HG03108 (cell line): ENCODE measurements at regions not wholly inside any gene's neighbourhood (a gene's known extent, or its start where the extent isn't known, plus 50 kb on each side); places are given as distances from the start of the nearest gene placed in this dataset.

Source experiments
- ATAC-seq: cut with Tn5 transposase; IDR thresholded peaks from one replicate; pipeline ENCODE4 v1.9.1; 2021; ENCODE audit warnings: moderate library complexity; ENCODE audit not compliant: unreplicated experiment

GRCh38 chr2:64362562-64363026, 91.4 kb upstream of the LGALSL start:
- ATAC-seq: no peak

GRCh38 chr2:64363140-64363539, 90.8 kb upstream of the LGALSL start:
- no peak for ATAC-seq

GRCh38 chr2:64363848-64364247, 90.1 kb upstream of the LGALSL start:
- no peak for ATAC-seq

GRCh38 chr2:64367444-64368232, 86.3 kb upstream of the LGALSL start:
- no peak for ATAC-seq

- no peak for ATAC-seq
Observed at GRCh38 chr2:64369706-64370105, 84.3 kb upstream of the LGALSL start.

GRCh38 chr2:64371727-64372126, 82.2 kb upstream of the LGALSL start:
- no peak for ATAC-seq

- ATAC-seq: no peak
Observed at GRCh38 chr2:64374686-64375085, 79.3 kb upstream of the LGALSL start.

- no peak for ATAC-seq
Observed at GRCh38 chr2:64376926-64377325, 77.0 kb upstream of the LGALSL start.

- ATAC-seq: no peak
Observed at GRCh38 chr2:64379186-64379585, 74.8 kb upstream of the LGALSL start.

GRCh38 chr2:64380853-64381527, 73.0 kb upstream of the LGALSL start:
- no peak for ATAC-seq

- ATAC-seq: no peak
Observed at GRCh38 chr2:64383016-64383591, 70.9 kb upstream of the LGALSL start.

- ATAC-seq: no peak
Observed at GRCh38 chr2:64383881-64384280, 70.1 kb upstream of the LGALSL start.

GRCh38 chr2:64386676-64387075, 67.3 kb upstream of the LGALSL start:
- no peak for ATAC-seq

GRCh38 chr2:64390586-64390985, 63.4 kb upstream of the LGALSL start:
- no peak for ATAC-seq

GRCh38 chr2:64391424-64391823, 62.5 kb upstream of the LGALSL start:
- ATAC-seq: no peak

- no peak for ATAC-seq
Observed at GRCh38 chr2:64391940-64392339, 62.0 kb upstream of the LGALSL start.

- ATAC-seq: no peak
Observed at GRCh38 chr2:64392529-64392928, 61.4 kb upstream of the LGALSL start.

GRCh38 chr2:64393383-64394010, 60.5 kb upstream of the LGALSL start:
- no peak for ATAC-seq

GRCh38 chr2:64394153-64394552, 59.8 kb upstream of the LGALSL start:
- no peak for ATAC-seq

GRCh38 chr2:64396001-64396400, 58.0 kb upstream of the LGALSL start:
- no peak for ATAC-seq

- ATAC-seq: no peak
Observed at GRCh38 chr2:64396551-64396950, 57.4 kb upstream of the LGALSL start.
